ENCODE measurements at regions not wholly inside any gene's neighbourhood (a gene's known extent, or its start where the extent isn't known, plus 50 kb on each side); places are given as distances from the start of the nearest gene placed in this dataset.
"Not testable (repeated sequence)": the region's sequence is repeated elsewhere in the genome, so short reads cannot be mapped to it uniquely, and the experiment has no call there.

DNA sequence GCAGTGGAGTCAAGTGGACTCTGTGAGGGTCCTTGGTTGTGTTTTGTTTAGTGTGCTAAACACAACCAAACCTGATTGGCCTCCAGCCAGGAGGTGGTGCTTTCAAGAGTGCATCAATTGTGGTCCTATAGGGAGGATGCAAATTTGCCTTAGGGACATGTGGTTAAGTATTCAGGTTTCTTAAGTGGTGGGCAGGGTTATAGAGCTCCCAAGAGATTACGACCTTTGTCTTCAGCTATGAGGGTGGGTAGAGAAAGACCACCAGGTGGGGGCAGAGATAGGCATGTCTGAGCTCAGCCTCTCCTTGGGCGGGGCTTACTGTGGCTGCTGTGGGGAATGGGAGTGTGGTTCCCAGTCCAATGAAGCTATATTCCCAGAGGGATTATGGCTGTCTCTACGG lies 186.6 kb downstream of the SQOR start:
- Histone ChIP-seq H3F3A (ENCODE audit: insufficient read depth) (no peaks in the 10 kb centered on the region), H3K36me3 (ENCODE audit: low read length) (no peaks in the 10 kb centered on the region), H3K9ac (ENCODE audit: low read length) (no peak overlapping the region), H3K27me3 (ENCODE audit: low read length) (no peaks in the 10 kb centered on the region), H3K4me3 (ENCODE audit: insufficient read depth, low read length, poor library complexity, severe bottlenecking) (no peak overlapping the region), H4K20me1 (ENCODE audit: low read depth, low read length) (no peaks in the 10 kb centered on the region), H3K4me2 (ENCODE audit: low read depth, low read length, poor library complexity, severe bottlenecking) (no peak overlapping the region), H3K27ac (ENCODE audit: low read depth, low read length) (no peak overlapping the region), H3K79me2 (ENCODE audit: insufficient read depth, low read length) (no peaks in the 10 kb centered on the region), H3K9me2 (replicated peaks; ENCODE audit: insufficient read depth, low read length) (no peaks in the 10 kb centered on the region), H3K9me3 (ENCODE audit: insufficient read depth, low read length) (no peaks in the 10 kb centered on the region), H2AFZ (ENCODE audit: low read depth, low read length, severe bottlenecking) (no peak overlapping the region)
- TF ChIP-seq, protein P1, sequence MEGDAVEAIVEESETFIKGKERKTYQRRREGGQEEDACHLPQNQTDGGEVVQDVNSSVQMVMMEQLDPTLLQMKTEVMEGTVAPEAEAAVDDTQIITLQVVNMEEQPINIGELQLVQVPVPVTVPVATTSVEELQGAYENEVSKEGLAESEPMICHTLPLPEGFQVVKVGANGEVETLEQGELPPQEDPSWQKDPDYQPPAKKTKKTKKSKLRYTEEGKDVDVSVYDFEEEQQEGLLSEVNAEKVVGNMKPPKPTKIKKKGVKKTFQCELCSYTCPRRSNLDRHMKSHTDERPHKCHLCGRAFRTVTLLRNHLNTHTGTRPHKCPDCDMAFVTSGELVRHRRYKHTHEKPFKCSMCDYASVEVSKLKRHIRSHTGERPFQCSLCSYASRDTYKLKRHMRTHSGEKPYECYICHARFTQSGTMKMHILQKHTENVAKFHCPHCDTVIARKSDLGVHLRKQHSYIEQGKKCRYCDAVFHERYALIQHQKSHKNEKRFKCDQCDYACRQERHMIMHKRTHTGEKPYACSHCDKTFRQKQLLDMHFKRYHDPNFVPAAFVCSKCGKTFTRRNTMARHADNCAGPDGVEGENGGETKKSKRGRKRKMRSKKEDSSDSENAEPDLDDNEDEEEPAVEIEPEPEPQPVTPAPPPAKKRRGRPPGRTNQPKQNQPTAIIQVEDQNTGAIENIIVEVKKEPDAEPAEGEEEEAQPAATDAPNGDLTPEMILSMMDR (IDR thresholded peaks at IDR 0.05; ENCODE audit: insufficient read depth, low read length, poor library complexity, severe bottlenecking): no peak
- TF ChIP-seq EZH2phosphoT487 (conservative IDR thresholded peaks at IDR 0.05; ENCODE audit: low read length): no peak

DNA sequence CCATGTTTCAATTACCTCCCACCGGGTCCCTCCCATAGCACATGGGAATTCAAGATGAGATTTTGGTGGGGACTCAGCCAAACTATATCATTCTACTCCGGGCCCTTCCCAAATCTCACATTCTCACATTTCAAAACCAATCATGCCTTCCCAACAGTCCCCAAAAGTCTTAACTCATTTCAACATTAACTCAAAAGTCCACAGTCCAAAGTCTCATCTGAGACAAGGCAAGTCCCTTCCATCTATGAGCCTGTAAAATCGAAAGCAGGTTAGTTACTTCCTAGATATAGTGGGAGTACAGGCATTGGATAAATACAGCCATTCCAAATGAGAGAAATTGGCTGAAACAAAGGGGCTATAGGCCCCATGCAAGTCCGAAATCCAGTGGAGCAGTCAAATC lies 188.1 kb downstream of the SQOR start:
- H4K20me1 ChIP-seq (ENCODE audit: low read depth, low read length); H3K4me2 ChIP-seq (ENCODE audit: low read depth, low read length, poor library complexity, severe bottlenecking); H3K27me3 ChIP-seq (ENCODE audit: low read length); H2AFZ ChIP-seq (ENCODE audit: low read depth, low read length, severe bottlenecking); H3K9ac ChIP-seq (ENCODE audit: low read length); H3K27ac ChIP-seq (ENCODE audit: low read depth, low read length); H3K36me3 ChIP-seq (ENCODE audit: low read length); H3K9me2 ChIP-seq (replicated peaks; ENCODE audit: insufficient read depth, low read length); H3K79me2 ChIP-seq (ENCODE audit: insufficient read depth, low read length); H3K4me3 ChIP-seq (ENCODE audit: insufficient read depth, low read length, poor library complexity, severe bottlenecking); H3K9me3 ChIP-seq (ENCODE audit: insufficient read depth, low read length); H3F3A ChIP-seq (ENCODE audit: insufficient read depth): not testable (repeated sequence)

DNA sequence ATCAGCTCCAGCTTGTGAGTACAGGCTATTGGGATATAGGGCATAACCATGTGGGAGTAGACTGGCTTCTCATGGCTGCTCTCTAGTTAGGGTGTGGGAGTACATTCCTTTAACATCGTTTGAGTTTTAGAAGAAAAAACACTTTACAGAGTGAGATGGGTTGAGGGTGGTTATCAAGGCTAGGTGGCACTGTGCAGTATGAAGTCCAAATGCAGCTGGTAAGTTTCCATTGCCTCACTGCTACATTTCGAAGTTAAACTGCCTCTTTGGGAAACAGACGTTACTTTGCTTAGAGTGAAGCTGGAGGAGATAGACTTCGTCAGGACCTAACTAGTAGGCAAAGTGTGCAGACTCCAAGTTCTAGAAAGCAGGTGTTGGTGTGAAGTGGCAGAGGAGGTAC lies 192.4 kb downstream of the SQOR start:
- H3K9me3 ChIP-seq (ENCODE audit: insufficient read depth, low read length): no peaks in the 10 kb centered on the region
- H3K27me3 ChIP-seq (ENCODE audit: low read length): 0 out of 2 replicates have a peak, but pooled peaks cover 5% of the 10 kb centered on the region
- H3K36me3 ChIP-seq (ENCODE audit: low read length): no peaks in the 10 kb centered on the region
- H3K4me3 ChIP-seq (ENCODE audit: insufficient read depth, low read length, poor library complexity, severe bottlenecking): no peak overlapping the region
- H4K20me1 ChIP-seq (ENCODE audit: low read depth, low read length): no peaks in the 10 kb centered on the region
- no peak overlapping the region for H3K27ac ChIP-seq (ENCODE audit: low read depth, low read length)
- no peak overlapping the region for H2AFZ ChIP-seq (ENCODE audit: low read depth, low read length, severe bottlenecking)
- no peaks in the 10 kb centered on the region for H3K9me2 ChIP-seq (replicated peaks; ENCODE audit: insufficient read depth, low read length)
- no peak overlapping the region for H3K9ac ChIP-seq (ENCODE audit: low read length)
- H3K4me2 ChIP-seq (ENCODE audit: low read depth, low read length, poor library complexity, severe bottlenecking): no peak overlapping the region
- H3F3A ChIP-seq (ENCODE audit: insufficient read depth): no peaks in the 10 kb centered on the region
- no peaks in the 10 kb centered on the region for H3K79me2 ChIP-seq (ENCODE audit: insufficient read depth, low read length)
- TF ChIP-seq, protein P1 (IDR thresholded peaks at IDR 0.05; ENCODE audit: insufficient read depth, low read length, poor library complexity, severe bottlenecking): no peak
- no peak for TF ChIP-seq EZH2phosphoT487 (conservative IDR thresholded peaks at IDR 0.05; ENCODE audit: low read length)

DNA sequence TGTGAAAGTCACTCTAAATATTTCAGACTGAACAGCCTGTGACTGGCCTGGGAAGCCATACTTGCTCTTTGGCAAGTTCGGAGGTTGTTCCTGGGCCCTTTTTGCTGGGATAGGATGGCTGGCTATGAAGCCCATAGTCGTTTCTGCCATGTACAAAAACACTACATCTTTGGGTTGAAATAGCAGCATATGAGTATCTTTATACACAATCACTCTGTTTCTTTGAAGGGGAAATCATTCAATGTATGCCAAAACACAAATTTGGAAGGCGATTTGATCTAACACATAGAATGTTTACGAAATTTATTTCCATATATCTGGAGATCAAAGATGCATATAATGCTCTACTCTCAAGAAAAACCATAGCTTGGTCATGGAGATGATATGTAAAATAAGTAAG lies 192.9 kb downstream of the SQOR start:
- Histone ChIP-seq H3K27me3 (ENCODE audit: low read length) (0 out of 2 replicates have a peak, but pooled peaks cover 5% of the 10 kb centered on the region), H3K4me3 (ENCODE audit: insufficient read depth, low read length, poor library complexity, severe bottlenecking) (no peak overlapping the region), H4K20me1 (ENCODE audit: low read depth, low read length) (no peaks in the 10 kb centered on the region), H3K36me3 (ENCODE audit: low read length) (no peaks in the 10 kb centered on the region), H3K9me3 (ENCODE audit: insufficient read depth, low read length) (no peaks in the 10 kb centered on the region), H2AFZ (ENCODE audit: low read depth, low read length, severe bottlenecking) (no peak overlapping the region), H3K9me2 (replicated peaks; ENCODE audit: insufficient read depth, low read length) (no peaks in the 10 kb centered on the region), H3K9ac (ENCODE audit: low read length) (no peak overlapping the region), H3K4me2 (ENCODE audit: low read depth, low read length, poor library complexity, severe bottlenecking) (no peak overlapping the region), H3K27ac (ENCODE audit: low read depth, low read length) (no peak overlapping the region), H3F3A (ENCODE audit: insufficient read depth) (no peaks in the 10 kb centered on the region), H3K79me2 (ENCODE audit: insufficient read depth, low read length) (no peaks in the 10 kb centered on the region)
- TF ChIP-seq, protein P1 (IDR thresholded peaks at IDR 0.05; ENCODE audit: insufficient read depth, low read length, poor library complexity, severe bottlenecking): no peak
- TF ChIP-seq EZH2phosphoT487 (conservative IDR thresholded peaks at IDR 0.05; ENCODE audit: low read length): no peak

Data from SU-DHL-6 (cell line).